ENCODE measurements at regions not wholly inside any gene's neighbourhood (a gene's known extent, or its start where the extent isn't known, plus 50 kb on each side); places are given as distances from the start of the nearest gene placed in this dataset.
"Not testable (repeated sequence)": the region's sequence is repeated elsewhere in the genome, so short reads cannot be mapped to it uniquely, and the experiment has no call there.

- TF ChIP-seq PAX5 (IDR thresholded peaks at IDR 0.05; ENCODE audit: insufficient read depth, low read length, severe bottlenecking): no peak
- TF ChIP-seq SPI1 (IDR thresholded peaks at IDR 0.05; ENCODE audit: low read depth, low read length): no peak
- no peak for TF ChIP-seq TAF1 (IDR thresholded peaks at IDR 0.05; ENCODE audit: low read depth, low read length)
- no peak for TF ChIP-seq POLR2AphosphoS5 (IDR thresholded peaks at IDR 0.05; ENCODE audit: low read depth, low read length)
- TF ChIP-seq POLR2A (IDR thresholded peaks at IDR 0.05; ENCODE audit: low read depth, low read length): no peak
- no peak for TF ChIP-seq POU2F2 (IDR thresholded peaks at IDR 0.05; ENCODE audit: low read depth, low read length)
- DNase-seq (ENCODE audit: insufficient read length, low spot score) (no peak), FAIRE-seq (no peak)
Observed at GRCh38 chr12:30304528-30304927, 391.1 kb downstream of the IPO8 start.

DNA sequence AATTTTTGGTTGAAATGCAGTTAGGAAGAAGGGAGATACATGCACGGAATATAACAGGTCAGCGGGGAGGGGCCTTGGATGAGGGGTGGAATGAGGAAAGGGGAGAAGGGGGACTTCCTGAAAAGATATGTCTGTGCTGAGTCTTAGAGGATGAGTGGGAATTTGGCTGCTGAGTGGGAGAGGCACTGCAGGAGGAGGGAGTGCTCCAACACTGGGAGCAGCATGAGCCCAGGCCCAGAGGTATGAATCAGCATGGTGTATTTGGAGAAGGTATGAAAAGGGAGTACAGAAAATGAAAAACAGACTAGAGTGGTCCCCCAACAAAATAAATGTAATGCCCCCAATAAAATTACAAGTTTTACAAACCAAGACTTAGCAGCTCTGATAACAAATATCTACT lies 394.4 kb downstream of the IPO8 start:
- TF ChIP-seq POLR2AphosphoS5 (IDR thresholded peaks at IDR 0.05; ENCODE audit: low read depth, low read length) (no peak), POLR2A (IDR thresholded peaks at IDR 0.05; ENCODE audit: low read depth, low read length) (no peak), SPI1 (IDR thresholded peaks at IDR 0.05; ENCODE audit: low read depth, low read length) (no peak), PAX5 (IDR thresholded peaks at IDR 0.05; ENCODE audit: insufficient read depth, low read length, severe bottlenecking) (no peak), TAF1 (IDR thresholded peaks at IDR 0.05; ENCODE audit: low read depth, low read length) (no peak), POU2F2 (IDR thresholded peaks at IDR 0.05; ENCODE audit: low read depth, low read length) (no peak)
- DNase-seq (ENCODE audit: insufficient read length, low spot score) (no peak), FAIRE-seq (no peak)

- TF ChIP-seq PAX5 (IDR thresholded peaks at IDR 0.05; ENCODE audit: insufficient read depth, low read length, severe bottlenecking) (no peak), TAF1 (IDR thresholded peaks at IDR 0.05; ENCODE audit: low read depth, low read length) (no peak), SPI1 (IDR thresholded peaks at IDR 0.05; ENCODE audit: low read depth, low read length) (no peak), POLR2AphosphoS5 (IDR thresholded peaks at IDR 0.05; ENCODE audit: low read depth, low read length) (no peak), POU2F2 (IDR thresholded peaks at IDR 0.05; ENCODE audit: low read depth, low read length) (no peak), POLR2A (IDR thresholded peaks at IDR 0.05; ENCODE audit: low read depth, low read length) (no peak)
- FAIRE-seq: no peak
- no peak for DNase-seq (ENCODE audit: insufficient read length, low spot score)
Observed at GRCh38 chr12:30296486-30296885, 399.2 kb downstream of the IPO8 start.

- no peak for DNase-seq (ENCODE audit: insufficient read length, low spot score)
- no peak for FAIRE-seq
Observed at GRCh38 chr12:30286345-30286926, 409.2 kb downstream of the IPO8 start.

GRCh38 chr12:30278401-30278800 lies 417.3 kb downstream of the IPO8 start:
- TF ChIP-seq PAX5 (IDR thresholded peaks at IDR 0.05; ENCODE audit: insufficient read depth, low read length, severe bottlenecking) (no peak), POLR2AphosphoS5 (IDR thresholded peaks at IDR 0.05; ENCODE audit: low read depth, low read length) (no peak), SPI1 (IDR thresholded peaks at IDR 0.05; ENCODE audit: low read depth, low read length) (no peak), POLR2A (IDR thresholded peaks at IDR 0.05; ENCODE audit: low read depth, low read length) (no peak), TAF1 (IDR thresholded peaks at IDR 0.05; ENCODE audit: low read depth, low read length) (no peak), POU2F2 (IDR thresholded peaks at IDR 0.05; ENCODE audit: low read depth, low read length) (no peak)
- DNase-seq (ENCODE audit: insufficient read length, low spot score) (no peak), FAIRE-seq (no peak)

More at GRCh38 chr12:30286345-30286926, 409.2 kb downstream of the IPO8 start:
- no peak for TF ChIP-seq SPI1 (IDR thresholded peaks at IDR 0.05; ENCODE audit: low read depth, low read length)
- TF ChIP-seq PAX5 (IDR thresholded peaks at IDR 0.05; ENCODE audit: insufficient read depth, low read length, severe bottlenecking): no peak
- no peak for TF ChIP-seq POLR2A (IDR thresholded peaks at IDR 0.05; ENCODE audit: low read depth, low read length)
- TF ChIP-seq POLR2AphosphoS5 (IDR thresholded peaks at IDR 0.05; ENCODE audit: low read depth, low read length): no peak
- TF ChIP-seq POU2F2 (IDR thresholded peaks at IDR 0.05; ENCODE audit: low read depth, low read length): no peak
- no peak for TF ChIP-seq TAF1 (IDR thresholded peaks at IDR 0.05; ENCODE audit: low read depth, low read length)

DNA sequence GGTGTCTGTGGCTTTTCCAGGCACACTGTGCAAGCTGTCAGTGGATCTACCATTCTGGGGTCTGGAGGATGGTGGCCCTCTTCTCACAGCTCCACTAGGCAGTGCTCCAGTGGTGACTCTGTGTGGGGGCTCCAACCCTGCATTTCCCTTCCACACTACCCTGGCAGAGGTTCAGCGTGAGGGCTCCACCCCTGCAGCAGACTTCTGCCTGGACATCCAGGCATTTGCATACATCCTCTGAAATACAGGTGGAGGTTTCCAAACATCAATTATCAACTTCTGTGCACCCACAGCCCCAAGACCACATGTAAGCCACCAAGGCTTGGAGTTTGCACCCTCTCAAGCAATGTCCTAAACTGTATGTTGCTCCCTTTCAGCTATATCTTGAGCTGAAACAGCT lies 423.2 kb downstream of the IPO8 start:
- FAIRE-seq; DNase-seq (ENCODE audit: insufficient read length, low spot score): not testable (repeated sequence)

- FAIRE-seq (no peak), DNase-seq (ENCODE audit: insufficient read length, low spot score) (no peak)
- TF ChIP-seq POLR2AphosphoS5 (IDR thresholded peaks at IDR 0.05; ENCODE audit: low read depth, low read length): no peak
- no peak for TF ChIP-seq TAF1 (IDR thresholded peaks at IDR 0.05; ENCODE audit: low read depth, low read length)
- TF ChIP-seq PAX5 (IDR thresholded peaks at IDR 0.05; ENCODE audit: insufficient read depth, low read length, severe bottlenecking): no peak
Observed at GRCh38 chr12:30269496-30269895, 426.2 kb downstream of the IPO8 start.

DNA sequence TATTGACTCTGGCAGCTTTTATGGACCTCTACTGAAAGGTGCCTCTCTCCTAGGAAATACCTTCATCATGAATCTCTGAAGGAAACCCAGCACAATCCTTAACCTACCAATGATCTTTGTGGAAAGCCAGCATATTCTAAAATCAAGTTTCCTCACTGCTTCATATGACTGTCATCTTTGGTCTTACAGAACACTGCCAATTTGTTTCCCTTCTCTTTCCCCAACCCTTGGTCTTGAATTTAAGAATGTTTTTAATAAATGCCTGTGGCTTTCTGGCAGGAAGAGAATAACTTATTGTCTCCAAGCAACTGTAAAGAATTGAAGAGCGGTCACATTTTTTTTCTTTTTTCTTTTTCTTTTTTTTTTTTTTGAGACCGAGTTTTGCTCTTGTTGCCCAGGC lies 427.6 kb downstream of the IPO8 start:
- no peak for TF ChIP-seq TAF1 (IDR thresholded peaks at IDR 0.05; ENCODE audit: low read depth, low read length)
- FAIRE-seq: no peak
- no peak for DNase-seq (ENCODE audit: insufficient read length, low spot score)

DNA sequence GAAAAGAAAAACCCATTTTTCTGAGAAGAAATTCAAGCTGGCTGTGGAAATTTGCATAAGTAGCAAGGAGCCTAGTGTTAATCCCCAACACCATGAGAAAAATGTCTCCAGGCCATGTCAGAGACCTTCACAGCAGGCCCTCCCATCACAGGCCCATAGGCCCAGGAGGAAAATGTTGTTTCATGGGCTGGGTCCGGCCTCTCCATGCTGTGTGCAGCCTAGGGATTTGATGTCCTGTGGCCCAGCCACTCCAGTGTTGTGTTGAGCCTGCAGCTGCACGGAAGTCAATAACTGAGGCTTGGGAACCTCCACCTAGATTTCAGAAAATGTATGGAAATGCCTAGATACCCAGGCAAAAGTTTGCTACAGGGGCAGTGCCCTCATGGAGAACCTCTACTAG lies 432.2 kb downstream of the IPO8 start:
- DNase-seq (ENCODE audit: insufficient read length, low spot score) (no peak), FAIRE-seq (no peak)
- TF ChIP-seq POLR2AphosphoS5 (IDR thresholded peaks at IDR 0.05; ENCODE audit: low read depth, low read length) (no peak), TAF1 (IDR thresholded peaks at IDR 0.05; ENCODE audit: low read depth, low read length) (no peak), PAX5 (IDR thresholded peaks at IDR 0.05; ENCODE audit: insufficient read depth, low read length, severe bottlenecking) (no peak), POU2F2 (IDR thresholded peaks at IDR 0.05; ENCODE audit: low read depth, low read length) (no peak), SPI1 (IDR thresholded peaks at IDR 0.05; ENCODE audit: low read depth, low read length) (no peak), POLR2A (IDR thresholded peaks at IDR 0.05; ENCODE audit: low read depth, low read length) (no peak)

- TF ChIP-seq SPI1 (IDR thresholded peaks at IDR 0.05; ENCODE audit: low read depth, low read length) (no peak), POLR2AphosphoS5 (IDR thresholded peaks at IDR 0.05; ENCODE audit: low read depth, low read length) (no peak), PAX5 (IDR thresholded peaks at IDR 0.05; ENCODE audit: insufficient read depth, low read length, severe bottlenecking) (no peak), POLR2A (IDR thresholded peaks at IDR 0.05; ENCODE audit: low read depth, low read length) (no peak), TAF1 (IDR thresholded peaks at IDR 0.05; ENCODE audit: low read depth, low read length) (no peak), POU2F2 (IDR thresholded peaks at IDR 0.05; ENCODE audit: low read depth, low read length) (no peak)
- FAIRE-seq (no peak), DNase-seq (ENCODE audit: insufficient read length, low spot score) (no peak)
Observed at GRCh38 chr12:30257618-30258017, 438.1 kb downstream of the IPO8 start.

Data from GM12891 (cell line).